Rectal smooth muscle tissue (tissue), 1 donor: ENCODE measurements at regions not wholly inside any gene's neighbourhood (a gene's known extent, or its start where the extent isn't known, plus 50 kb on each side); places are given as distances from the start of the nearest gene placed in this dataset.
"Not testable (repeated sequence)": the region's sequence is repeated elsewhere in the genome, so short reads cannot be mapped to it uniquely, and the experiment has no call there.

Experiments used
- H3K27ac ChIP-seq: one replicate; pipeline ENCODE4 v1.7.0; 2013; ENCODE audit warnings: low read depth, low read length, inconsistent platforms
- H3K27me3 ChIP-seq: one replicate; pipeline ENCODE4 v1.7.0; 2013; ENCODE audit warnings: low read length; ENCODE audit not compliant: control insufficient read depth, insufficient read depth
- H3K36me3 ChIP-seq: one replicate; pipeline ENCODE4 v1.7.0; 2013; ENCODE audit warnings: low read length; ENCODE audit not compliant: control insufficient read depth, insufficient read depth
- H3K4me1 ChIP-seq: one replicate; pipeline ENCODE4 v1.7.0; 2013; ENCODE audit warnings: low read length; ENCODE audit not compliant: control insufficient read depth, insufficient read depth
- H3K4me3 ChIP-seq: one replicate; pipeline ENCODE4 v1.7.0; 2013; ENCODE audit warnings: low read length
- H3K9ac ChIP-seq: one replicate; pipeline ENCODE4 v1.7.0; 2013; ENCODE audit warnings: low read length

DNA sequence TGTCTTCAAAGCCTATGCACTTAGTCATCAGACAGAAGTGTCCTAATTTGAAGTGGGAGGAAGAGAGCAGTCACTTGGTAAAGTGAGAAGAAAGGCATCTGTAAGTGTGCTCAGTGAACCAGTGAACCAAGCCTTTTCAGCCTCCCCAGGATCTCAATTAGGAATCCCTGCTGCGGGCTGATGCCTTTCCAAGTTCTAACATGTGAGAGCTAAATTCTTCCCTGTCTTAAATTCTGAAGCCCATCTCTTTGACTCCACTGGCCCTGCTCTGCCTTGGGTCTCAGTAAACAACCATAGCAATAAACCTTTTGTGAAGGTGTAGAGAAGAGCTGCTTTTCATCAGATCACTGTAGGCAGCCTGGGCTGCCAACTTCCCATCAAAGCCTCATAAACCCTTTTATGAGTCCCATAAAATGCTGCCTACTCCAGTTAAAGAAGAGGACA, 701.2 kb upstream of the LCORL start:
- no peaks in the 10 kb centered on the region for H3K36me3 ChIP-seq
- H3K27me3 ChIP-seq, result no peaks in the 10 kb centered on the region
- no peak overlapping the region for H3K9ac ChIP-seq
- H3K4me3 ChIP-seq, result no peak overlapping the region
- H3K27ac ChIP-seq, result no peak overlapping the region
- H3K4me1 ChIP-seq, result peaks cover 8% of the 10 kb centered on the region

- H3K36me3 ChIP-seq, result no peaks in the 10 kb centered on the region
- H3K4me1 ChIP-seq, result no peaks in the 10 kb centered on the region
- H3K27me3 ChIP-seq, result no peaks in the 10 kb centered on the region
- no peak overlapping the region for H3K9ac ChIP-seq
- H3K4me3 ChIP-seq, result no peak overlapping the region
- no peak overlapping the region for H3K27ac ChIP-seq
These were observed 676.7 kb upstream of the LCORL start for GRCh38 chr4:18698119-18698883.

GRCh38 chr4:18695733-18696527, 674.4 kb upstream of the LCORL start:
- no peaks in the 10 kb centered on the region for H3K36me3 ChIP-seq
- no peaks in the 10 kb centered on the region for H3K4me1 ChIP-seq
- H3K9ac ChIP-seq, result no peak overlapping the region
- no peak overlapping the region for H3K27ac ChIP-seq
- H3K4me3 ChIP-seq, result no peak overlapping the region
- H3K27me3 ChIP-seq, result no peaks in the 10 kb centered on the region

DNA sequence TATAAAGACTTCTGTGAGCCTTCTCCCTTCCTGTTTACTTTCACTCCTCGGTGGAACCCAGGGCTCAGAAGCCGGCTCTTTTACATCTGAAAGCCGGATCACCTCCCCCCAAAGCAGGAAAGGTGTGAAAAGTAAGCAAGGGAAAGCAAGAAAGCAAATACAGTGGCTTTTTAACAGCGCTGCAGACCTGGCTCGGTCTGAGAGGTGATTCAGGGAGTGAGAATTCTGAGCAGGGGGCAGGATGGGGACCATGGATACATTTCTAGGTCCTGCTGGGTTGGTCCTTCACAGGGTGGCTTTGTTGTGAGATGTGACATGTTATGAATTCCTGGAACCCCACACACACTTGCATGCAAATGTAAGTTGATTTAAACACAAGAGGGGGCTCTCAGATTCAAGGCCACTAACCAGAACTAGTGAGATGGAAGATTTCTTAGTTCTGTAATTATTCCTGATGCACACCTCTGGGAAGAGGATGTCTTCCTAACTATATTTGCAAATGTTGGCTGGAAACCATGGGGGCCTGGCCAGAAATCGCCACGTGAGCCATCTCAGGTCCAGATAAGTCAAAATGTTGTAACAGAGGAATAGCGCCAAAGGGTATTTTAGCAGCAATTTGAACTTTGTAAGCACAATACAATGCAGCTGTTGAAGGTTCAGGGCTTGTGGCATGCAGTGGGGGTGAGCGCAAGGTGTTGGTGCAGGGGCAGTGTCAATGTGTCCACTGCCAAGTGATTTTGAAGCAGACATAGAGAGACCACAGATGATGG, 670.1 kb upstream of the LCORL start:
- H3K27ac ChIP-seq, result no peak overlapping the region
- H3K27me3 ChIP-seq, result no peaks in the 10 kb centered on the region
- no peak overlapping the region for H3K9ac ChIP-seq
- H3K4me1 ChIP-seq, result peaks cover 7% of the 10 kb centered on the region
- no peaks in the 10 kb centered on the region for H3K36me3 ChIP-seq
- no peak overlapping the region for H3K4me3 ChIP-seq

DNA sequence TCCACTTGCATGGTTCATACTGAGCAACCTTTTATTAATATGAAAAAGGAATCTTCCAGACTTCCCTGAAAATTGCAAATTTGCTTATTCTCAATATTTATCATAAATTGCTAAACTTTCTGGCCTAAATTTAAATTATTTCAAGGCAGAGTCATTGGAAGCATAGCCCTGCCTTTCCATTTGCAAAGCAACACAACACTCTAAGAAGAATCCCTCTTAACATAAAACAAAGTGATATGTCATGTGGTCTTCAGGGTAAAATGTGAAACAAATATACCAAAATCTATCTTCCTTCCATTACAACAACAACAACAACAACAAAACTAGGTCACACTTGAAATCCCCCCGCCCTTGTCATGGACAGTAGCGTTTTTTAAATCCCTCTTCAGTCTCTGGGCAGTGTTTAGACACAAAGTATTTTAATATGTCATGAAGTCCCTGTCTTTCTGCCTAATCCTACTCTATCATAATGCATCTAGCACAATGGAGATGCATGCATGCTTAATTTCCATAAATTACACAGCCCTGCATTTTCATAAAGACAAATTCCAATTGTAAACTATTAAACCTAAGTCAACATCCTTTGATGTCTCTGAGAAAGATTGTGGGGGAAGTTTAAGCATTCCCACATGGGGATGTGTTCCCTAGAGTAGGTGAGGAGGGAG, 668.9 kb upstream of the LCORL start:
- H3K36me3 ChIP-seq, result no peaks in the 10 kb centered on the region
- H3K4me1 ChIP-seq, result peaks cover 7% of the 10 kb centered on the region
- H3K4me3 ChIP-seq, result no peak overlapping the region
- no peaks in the 10 kb centered on the region for H3K27me3 ChIP-seq
- no peak overlapping the region for H3K9ac ChIP-seq
- no peak overlapping the region for H3K27ac ChIP-seq

- Histone ChIP-seq H3K27me3 (no peaks in the 10 kb centered on the region), H3K9ac (no peak overlapping the region), H3K27ac (no peak overlapping the region), H3K36me3 (no peaks in the 10 kb centered on the region), H3K4me1 (peaks cover 7% of the 10 kb centered on the region), H3K4me3 (no peak overlapping the region)
These were observed 668.0 kb upstream of the LCORL start for GRCh38 chr4:18689308-18690115.

DNA sequence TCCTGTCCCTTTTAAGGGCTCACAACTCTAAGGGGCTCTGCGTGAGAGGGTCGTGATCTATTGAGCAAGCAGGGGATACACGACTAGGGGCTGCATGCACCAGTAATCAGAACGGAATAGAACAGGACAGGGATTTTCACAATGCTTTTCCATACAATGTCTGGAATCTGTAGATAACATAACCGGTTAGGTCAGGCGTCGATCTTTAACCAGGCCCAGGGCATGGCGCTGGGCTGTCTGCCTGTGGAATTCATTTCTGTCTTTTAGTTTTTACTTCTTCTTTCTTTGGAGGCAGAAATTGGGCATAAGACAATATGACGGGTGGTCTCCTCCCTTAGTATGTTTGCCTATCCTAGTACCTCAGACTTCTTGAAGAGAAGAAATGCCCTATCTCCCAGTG, 666.8 kb upstream of the LCORL start:
- H3K27me3 ChIP-seq, H3K27ac ChIP-seq, H3K4me3 ChIP-seq, H3K36me3 ChIP-seq, H3K9ac ChIP-seq, H3K4me1 ChIP-seq: not testable (repeated sequence)

DNA sequence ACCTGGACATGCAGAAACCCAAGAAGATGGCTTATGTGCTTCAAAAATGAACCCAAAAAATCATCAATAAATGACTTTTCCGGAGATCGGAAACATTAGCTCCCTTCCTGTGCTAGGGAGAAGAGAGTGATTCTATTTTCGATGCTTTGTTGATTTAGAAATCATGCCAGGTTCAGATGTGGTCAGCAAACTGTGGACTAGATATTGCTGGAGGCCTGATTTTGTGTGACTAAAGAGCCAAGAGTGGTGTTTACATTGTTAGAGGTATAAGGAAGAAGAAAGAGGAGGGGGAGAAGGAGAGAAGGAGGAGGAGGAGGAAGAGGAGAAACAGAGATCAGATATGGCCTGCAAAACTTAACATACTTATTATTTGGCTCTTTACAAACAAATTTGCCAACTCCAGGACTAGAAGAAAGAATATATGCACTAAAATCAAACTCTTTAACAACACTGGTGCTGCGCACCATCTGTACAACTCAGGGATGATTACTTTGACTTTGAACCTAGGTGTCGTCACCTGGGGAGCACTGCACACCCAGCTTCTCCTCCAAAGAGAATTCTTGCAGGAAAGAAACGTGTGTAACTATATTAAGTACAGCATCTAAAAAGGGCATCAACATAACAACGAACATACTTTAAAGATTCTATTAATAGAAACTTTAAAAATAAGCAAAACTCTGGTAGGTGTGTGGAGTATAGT, 664.9 kb upstream of the LCORL start:
- peaks cover 7% of the 10 kb centered on the region for H3K4me1 ChIP-seq
- H3K9ac ChIP-seq, result no peak overlapping the region
- H3K36me3 ChIP-seq, result no peaks in the 10 kb centered on the region
- H3K27me3 ChIP-seq, result no peaks in the 10 kb centered on the region
- no peak overlapping the region for H3K4me3 ChIP-seq
- H3K27ac ChIP-seq, result no peak overlapping the region

DNA sequence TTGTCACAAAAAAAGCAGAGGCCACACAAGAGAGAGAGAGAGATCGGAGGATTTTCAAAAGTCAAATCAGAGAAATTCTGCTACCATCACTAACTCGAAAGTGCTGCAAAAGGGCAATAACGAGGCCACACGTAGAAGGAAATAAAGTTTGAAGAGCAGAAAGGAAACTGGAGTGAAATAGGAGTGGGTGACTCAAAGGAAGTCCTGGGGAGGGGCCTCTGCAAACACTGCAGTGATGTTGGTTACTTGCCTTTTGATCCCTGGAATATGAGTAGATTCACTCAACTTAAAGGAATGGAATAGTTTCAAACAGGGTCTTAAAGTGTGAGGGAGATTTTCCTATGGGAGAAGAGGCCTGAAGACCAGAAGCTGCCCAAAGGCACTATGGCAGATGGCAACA, 663.4 kb upstream of the LCORL start:
- no peaks in the 10 kb centered on the region for H3K27me3 ChIP-seq
- no peak overlapping the region for H3K9ac ChIP-seq
- no peak overlapping the region for H3K27ac ChIP-seq
- H3K4me3 ChIP-seq, result no peak overlapping the region
- H3K36me3 ChIP-seq, result no peaks in the 10 kb centered on the region
- H3K4me1 ChIP-seq, result peaks cover 3% of the 10 kb centered on the region

GRCh38 chr4:18676526-18676915, 655.0 kb upstream of the LCORL start:
- no peak overlapping the region for H3K9ac ChIP-seq
- no peak overlapping the region for H3K4me3 ChIP-seq
- H3K36me3 ChIP-seq, result no peaks in the 10 kb centered on the region
- H3K27me3 ChIP-seq, result no peaks in the 10 kb centered on the region
- H3K27ac ChIP-seq, result no peak overlapping the region
- no peaks in the 10 kb centered on the region for H3K4me1 ChIP-seq
